GM19328 (cell line): ENCODE measurements at regions not wholly inside any gene's neighbourhood (a gene's known extent, or its start where the extent isn't known, plus 50 kb on each side); places are given as distances from the start of the nearest gene placed in this dataset.

Experiments used
- ATAC-seq: cut with Tn5 transposase; IDR thresholded peaks from one replicate; pipeline ENCODE4 v1.9.1; 2021; ENCODE audit warnings: mild to moderate bottlenecking, moderate library complexity; ENCODE audit not compliant: unreplicated experiment

DNA sequence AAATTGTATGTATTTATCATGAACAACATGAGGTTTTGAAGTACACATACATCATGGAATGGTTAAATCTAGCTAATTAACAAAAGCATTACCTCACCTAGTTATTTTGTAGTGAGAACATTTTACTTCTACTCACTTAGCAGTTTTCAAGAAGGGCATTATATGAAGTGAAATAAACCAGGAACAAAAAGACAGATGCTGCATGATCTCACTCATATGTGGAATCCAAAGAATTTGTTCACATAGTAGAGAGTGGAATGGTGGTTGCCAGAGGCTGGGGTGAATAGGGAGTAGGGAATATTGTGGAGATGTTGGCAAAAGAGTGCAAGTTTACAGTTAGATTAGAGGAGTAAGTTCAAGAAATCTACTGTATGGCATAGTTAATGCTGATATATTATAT, 292.0 kb downstream of the ASXL3 start:
- no peak for ATAC-seq

DNA sequence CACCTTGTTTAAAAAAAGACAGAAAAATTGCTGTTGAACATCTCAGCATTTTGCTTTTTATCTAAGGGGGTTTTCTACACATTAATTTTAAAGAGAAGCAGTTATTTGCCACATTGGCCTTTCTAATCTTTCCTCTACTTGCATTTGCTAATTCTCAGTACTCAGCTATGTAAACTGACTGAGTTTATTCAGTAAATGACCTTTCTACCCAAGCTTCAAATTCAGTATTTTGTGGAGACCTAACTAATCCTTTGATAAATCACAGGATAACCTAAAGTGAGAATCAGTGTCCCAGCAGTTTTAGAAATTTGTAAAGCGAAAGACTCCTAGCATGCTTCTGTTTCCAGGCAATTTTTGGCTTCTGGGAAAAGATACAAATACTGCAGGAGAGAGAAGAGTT, 288.4 kb downstream of the ASXL3 start:
- ATAC-seq = no peak

DNA sequence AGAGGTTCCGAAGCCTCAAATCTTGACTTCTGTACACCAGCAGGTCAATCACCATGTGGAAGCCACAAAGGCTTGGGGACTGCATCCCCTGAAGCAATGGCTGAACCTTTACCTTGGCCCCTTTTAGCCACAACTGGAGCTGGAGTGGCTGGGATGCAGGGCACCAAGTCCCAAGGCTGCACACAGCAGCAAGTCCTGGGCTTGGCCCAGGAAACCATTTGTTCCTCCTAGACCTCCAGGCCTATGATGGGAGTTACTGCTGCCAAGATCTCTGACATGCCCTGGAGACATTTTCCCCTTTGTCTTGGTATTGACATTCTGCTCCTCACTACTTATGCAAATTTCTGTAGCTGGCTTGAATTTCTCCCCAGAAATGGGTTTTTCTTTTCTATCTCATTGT, 285.9 kb downstream of the ASXL3 start:
- ATAC-seq = no peak

DNA sequence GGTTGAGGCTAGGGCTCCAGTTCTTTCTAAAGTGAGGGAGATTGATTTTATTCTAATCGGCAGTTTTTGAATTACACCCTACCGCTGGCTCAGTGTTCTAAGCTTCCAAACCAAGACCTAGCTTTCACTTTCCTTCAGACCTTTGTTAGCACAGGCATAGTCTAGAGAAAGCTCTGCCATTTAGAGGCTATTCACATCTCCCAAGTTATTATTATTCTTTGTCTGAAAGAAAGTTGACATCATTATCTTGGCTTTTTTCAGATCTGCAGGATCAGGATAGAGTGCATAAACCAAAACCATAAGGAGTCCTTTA, 276.8 kb downstream of the ASXL3 start:
- no peak for ATAC-seq

DNA sequence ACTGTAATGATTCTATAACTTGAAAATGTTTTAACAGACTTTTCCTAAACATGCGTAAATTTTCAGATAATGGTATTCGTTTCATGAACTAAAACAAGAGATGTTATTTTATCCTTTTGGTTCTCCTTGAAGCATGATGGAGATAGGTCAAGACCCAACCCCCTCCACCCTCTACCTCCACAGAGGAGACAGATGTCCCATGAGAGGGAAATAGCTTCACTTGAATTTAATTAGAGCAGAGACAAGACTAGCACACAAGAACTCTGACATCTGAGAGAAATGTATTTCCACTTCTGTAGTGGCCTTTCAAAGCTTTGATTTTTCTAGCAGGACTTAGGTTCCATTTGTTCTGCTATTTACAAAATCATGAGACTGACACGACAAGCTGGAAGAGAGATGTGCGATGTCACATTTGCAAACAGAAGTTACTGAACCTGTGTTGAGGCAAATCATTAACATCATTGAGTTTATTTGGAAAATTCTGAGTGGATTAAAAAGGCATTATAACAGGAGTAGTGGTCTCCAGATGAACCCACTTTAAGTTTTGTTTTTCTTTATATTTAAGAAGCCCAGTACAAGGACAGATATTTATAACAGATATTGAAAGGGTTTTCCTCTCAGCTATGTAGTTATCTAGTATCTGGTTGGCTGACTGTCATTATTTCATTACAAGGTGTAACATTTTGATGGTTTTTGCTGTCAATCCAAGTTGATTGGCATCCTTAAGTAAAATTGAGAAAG, 276.2 kb downstream of the ASXL3 start:
- ATAC-seq = no peak

DNA sequence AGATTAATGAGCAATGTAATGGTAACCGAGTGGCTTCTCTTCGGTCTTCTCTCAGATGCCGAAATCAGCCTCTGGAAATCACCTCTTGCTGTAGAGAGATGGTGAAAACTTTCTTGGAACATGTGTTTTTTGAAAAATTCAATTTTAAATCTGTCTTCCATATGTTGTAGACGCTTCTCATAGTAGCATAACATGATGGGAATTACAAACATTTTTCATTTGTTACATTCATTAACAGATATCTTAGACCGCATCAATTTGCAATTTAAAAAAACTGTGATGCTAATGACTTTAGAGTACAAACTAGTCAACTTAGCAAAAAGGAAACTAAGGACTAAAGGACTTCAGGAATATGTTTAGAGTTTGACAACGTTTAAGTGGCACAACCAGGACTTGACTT, 275.2 kb downstream of the ASXL3 start:
- no peak for ATAC-seq

DNA sequence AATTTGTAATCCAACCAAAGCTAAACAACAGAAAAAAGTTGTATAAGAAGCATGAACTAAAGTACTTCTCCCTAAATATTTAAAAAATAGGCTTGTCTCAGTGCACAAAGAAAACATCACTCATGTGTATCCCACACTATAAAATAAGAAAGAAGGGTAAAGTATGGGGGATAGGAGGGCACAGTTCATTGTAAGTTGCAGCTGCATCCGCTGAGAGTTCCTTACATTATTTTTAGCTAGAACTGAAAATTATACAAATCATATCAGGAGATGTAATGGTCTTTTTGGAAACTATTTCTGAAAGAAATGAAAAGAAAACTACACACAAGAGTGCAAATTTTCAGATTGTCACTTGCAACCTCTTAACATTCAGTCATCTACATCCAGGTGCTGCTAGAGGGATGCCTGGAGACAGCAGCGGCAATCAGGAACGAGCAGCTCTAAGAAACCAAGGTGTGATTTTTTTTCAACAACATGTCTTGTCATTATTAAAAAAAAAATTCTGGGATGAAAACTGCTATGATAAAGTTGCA, 273.6 kb downstream of the ASXL3 start:
- ATAC-seq = no peak

DNA sequence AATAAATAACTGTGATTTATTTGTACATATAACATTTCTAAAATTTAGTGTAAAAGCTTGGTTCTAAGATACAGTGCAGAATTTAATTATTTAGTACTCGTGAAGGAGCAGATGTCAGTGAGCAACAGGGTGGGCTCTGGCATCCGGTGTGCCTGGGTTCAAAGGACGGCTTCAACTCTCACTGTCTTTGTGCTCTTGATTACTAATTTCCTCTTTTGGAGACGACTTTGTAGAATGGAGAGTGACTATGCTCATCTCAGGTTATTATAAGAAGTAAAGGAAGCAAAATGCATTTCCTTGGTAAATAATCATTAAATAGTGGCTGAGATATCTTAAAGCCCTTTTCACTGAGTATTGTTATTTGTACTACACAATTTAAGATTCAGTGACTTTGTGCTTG, 271.7 kb downstream of the ASXL3 start:
- ATAC-seq = no peak

DNA sequence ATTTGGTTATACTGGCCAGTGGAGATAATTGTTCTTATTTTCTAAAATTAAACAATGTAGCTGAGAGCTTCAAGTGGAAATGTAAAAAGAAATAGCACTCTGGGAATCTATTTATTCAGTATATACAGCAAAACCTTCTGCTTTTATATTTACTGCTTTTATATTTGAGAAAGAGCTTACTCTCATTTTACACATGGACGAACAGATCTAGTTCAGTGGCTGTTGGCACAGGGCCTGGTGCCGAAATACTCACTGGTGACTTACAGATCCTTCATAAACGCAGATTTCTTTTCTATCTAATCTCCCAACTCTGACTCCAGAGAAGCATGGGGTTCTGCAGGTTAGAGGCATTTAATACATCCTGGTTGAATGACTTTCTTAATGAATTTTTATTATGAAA, 266.2 kb downstream of the ASXL3 start:
- ATAC-seq = no peak

DNA sequence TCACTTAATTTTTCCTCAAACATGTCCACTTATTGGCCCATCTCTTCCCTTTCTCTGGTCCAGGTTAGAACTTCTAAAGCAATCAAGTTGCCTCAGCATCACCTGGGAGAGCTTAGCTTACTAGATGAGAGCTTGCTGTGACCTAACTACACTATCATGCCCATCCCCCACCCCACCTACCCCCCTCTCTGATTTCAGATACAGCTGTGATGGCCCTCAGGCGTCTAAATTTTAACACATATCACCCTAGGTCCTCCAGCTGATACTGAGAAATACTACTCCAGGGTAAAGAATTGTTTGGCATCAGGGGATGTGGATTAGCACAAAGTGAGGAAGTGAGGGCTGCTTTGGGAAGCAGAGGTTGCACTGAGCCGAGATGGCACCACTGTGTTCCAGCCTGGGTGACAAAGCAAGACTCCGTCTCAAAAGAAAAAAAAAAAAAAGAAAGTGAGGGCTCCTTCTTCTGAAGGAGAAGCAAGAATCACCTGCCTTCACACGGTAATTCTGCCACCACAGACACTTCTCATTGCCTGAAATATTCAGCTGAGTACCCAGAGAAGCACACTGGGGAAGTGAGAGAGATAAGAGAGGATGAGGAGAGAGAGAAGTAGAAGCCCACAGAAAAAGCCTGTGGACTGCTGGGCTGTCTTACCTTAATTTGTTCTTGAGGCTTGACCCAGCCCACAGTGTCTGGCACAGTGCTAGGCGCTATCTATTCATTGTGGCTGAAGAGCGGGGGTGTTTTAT, 263.4 kb downstream of the ASXL3 start:
- no peak for ATAC-seq

DNA sequence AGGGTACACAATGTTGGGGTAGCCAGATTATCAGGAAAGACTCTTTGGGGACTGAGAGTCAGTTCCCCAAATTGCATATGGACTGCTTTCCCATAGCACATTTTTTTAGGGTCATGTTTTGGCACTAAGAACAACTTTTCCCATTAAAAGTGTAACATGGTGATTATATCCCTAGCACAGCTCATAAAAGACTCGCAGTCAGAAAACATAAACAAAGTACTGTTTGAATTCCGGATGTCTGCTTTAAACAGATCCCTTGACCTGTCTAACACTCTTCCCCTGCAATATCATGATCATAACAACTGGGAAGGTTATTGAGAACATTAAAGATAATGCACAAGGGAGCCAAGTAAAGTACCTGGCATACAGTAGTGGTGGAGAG, 262.2 kb downstream of the ASXL3 start:
- no peak for ATAC-seq

DNA sequence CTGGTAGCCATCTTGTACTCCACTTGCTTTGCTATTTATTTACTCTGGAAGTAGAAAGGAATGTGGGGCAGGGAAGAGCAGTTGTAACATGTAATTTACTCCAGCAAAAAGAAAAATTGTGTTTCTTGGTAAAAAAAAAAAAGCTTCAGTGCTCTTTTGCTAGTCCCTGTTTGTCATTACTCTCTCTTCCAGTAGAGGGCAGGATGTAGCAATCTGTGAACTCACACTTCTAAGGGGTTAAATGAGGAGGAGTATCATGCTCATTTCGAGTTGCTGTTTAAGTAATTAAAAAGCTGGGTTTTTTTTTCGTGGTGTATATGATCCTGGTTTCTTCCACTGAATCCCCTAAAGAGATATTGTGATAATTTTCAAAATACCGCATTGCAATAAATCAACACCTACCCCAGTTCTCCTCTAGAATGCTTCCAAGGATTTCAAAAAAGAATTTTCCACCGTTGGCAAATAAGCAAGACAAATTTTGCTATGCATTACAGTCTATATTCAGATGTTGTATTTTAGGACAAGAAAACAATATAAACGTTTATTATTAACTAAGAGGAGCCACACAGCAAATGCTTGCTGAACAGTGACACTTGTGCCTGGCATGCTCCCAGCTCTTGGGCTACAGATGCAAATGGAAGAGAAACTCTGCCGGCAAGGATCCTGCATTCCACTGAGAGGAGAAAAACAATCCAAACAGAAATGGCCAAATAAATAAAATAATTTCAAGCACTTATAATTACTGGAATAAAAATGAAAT, 261.6 kb downstream of the ASXL3 start:
- ATAC-seq = no peak

DNA sequence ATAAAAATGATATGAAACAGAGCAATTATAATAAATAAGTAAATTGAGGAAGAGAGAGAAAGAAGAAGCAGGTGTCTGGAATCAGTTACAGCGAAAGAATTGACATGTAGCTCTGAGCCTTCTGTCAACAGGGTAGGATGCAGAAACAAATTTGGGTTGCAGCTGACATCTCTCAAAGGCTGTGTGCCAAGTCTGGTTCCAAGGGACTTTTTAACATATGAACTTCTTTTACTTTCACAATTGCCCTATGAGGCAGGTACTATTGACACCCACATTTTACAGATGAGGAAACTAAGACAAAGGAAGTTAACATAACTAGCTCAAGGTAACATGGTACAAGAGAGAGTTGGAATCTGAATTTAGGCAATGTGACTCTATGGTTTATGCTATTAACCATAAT, 260.0 kb downstream of the ASXL3 start:
- no peak for ATAC-seq

DNA sequence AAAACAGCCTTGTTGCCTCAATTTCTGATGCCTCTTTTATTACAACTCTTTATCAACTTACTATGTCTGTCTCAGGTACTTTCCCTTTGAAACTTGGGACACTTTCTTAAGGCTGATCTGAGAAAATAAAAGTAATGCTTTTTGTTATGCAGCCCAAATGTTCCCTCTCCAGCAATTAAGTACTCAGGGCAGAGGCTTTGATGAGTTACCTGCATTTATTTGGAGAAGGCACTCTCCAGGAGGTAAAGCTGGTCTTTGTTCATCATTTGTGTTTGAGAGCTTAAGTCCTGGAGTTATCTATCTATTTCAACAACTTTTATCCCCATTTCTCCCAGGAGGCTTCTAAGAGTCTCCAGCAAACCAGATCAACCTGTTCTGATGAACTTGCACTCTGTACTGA, 259.2 kb downstream of the ASXL3 start:
- no peak for ATAC-seq

DNA sequence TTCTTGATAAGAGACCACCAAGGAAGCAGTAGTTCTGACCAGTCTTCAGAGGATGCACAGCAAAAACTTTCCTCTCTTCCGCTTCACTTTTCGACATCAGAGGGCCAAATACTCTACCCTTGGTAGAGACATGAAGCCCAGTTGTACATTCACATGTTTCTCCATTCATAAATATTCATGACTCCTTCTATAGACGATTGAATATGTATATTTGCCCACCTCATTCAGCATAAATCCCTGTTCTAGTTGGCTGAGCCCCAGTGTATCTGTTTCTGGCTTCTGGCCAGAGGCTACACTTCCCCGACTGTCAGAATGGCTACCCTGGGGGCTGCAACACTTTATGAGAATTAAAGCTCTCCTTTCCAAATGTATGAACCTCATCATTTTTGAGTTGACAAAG, 258.5 kb downstream of the ASXL3 start:
- no peak for ATAC-seq

DNA sequence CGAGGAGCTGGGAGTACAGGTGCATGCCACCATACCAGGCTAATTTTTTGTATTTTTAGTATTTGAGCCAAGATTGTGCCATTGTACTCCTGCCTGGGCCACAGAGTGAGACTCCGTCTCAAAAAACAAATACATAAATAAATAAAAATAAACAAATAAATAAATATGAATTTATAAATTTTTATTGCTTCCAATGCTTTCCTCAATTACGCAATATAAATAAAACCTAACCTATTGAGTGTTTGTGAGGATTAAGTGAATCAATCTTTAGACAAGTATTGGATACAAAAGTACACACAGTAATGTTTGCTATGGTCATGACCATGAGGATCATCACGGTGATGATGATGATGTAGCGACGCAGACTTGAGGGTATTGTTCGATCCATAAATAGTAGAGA, 257.4 kb downstream of the ASXL3 start:
- ATAC-seq = no peak

DNA sequence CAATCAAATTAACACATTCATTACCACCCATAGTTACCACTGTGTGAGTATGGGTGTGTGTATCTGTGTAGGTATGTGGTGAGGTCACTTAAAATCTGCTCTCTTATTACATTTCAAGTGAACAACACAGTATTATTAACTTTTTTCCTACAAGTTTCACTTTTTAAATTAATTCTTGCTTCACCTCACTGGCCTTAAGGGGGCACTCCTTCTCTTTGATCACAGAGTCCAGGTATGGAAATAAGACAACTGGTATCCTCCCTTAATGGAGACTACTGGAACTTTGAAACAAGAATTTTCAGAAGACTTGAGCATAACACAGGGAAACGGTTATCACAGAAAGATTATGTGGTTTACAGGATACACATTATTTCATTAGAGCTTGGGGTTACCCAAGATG, 255.8 kb downstream of the ASXL3 start:
- no peak for ATAC-seq

DNA sequence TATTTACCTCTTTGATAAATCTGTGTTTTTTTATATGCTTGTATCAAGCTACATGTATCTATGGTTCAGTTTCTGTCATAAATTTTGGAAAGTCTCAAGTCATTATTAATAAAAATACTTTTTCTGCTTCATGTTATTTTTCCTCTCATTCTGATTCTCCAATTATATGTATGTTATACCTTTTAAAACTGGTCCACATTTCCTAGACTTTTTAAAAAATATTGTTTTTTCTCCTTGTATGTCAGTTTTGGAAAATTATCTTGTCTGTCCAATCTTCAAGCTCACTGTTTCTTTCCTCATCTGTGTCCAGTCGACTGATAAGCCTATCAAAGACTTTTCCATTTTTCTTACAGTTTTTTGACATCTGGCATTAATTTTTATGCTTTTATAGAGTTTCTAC, 253.4 kb downstream of the ASXL3 start:
- ATAC-seq = no peak

DNA sequence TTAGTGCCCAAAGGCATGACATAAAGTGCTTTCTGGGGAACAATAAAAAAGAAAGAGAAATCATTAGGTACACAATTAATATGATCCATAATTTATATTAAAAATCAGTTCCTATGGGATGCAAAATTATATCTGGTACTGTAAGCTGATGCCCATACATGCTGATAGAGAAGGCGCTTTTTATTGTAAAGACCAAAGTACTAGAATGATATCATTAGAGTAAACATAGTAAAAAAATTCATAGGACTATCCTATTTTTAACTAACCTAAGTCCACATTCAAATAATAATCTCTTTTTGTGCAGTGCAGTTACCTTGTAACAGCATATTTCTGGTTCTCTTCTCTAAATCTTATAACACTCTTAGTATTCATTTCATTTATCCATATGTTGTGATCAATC, 252.2 kb downstream of the ASXL3 start:
- ATAC-seq = no peak

DNA sequence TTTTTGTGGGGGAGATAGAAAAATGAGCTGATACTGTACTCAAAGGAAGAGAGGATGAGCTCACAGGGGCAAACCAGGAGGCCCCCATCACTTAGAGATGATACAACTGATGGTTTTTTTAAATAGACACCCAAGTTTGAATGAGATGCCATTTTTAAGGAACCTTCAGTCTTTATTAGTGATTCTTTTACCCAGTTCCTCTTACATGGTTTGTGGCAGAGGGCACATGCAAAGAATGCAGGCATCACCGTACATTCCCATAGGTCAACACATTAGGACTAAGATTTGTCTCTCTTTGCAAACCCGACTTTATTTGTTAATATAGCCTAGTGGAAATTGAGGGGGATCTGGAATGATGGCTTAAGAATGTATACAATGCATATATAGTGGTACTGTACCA, 250.9 kb downstream of the ASXL3 start:
- ATAC-seq = no peak

DNA sequence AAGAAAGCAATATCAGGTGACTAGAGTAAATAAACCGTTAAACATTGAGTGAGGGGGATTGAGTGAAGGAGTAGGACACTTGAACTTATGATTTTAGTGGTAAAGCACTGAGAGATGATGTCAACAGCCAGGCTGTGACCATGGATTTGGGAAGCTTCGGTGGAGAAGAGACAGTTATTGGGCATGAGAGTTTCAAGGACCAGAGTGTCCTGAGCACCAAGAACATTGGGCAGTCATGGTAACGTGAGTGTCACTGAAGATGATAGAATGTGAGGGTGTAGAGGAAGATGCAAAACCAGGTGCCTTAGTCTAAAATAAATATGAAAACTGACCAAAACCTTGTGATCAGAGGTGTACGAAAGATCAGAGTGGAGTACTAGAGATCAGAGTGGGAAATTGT, 248.1 kb downstream of the ASXL3 start:
- no peak for ATAC-seq

DNA sequence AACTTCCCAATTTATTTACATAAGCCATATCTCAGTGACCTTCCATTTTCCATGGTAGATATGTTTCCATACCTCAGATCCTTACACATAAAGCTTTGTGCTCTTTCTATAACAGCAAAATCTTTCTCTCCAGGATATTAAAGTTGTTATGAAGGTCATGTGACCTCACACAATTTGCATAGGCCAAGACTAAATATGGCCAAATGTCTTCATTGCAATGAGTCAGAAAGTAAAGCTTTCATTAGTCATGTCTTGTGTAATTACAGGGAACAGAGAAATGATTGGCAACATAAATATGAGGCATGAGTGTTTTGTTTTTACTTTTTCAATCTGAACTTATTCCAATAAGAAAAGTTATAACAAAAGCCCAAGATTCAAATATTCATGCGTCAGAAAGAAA, 243.5 kb downstream of the ASXL3 start:
- no peak for ATAC-seq
